Mesothelial cell of epicardium (in vitro differentiated cells): ENCODE measurements at regions not wholly inside any gene's neighbourhood (a gene's known extent, or its start where the extent isn't known, plus 50 kb on each side); places are given as distances from the start of the nearest gene placed in this dataset.

Experiments used
- DNase-seq, 2 experiments: peaks; one replicate each; pipeline ENCODE4 v3.0.0; 2021; ENCODE audit warnings: low spot score in 2 of 2; ENCODE audit not compliant: unreplicated experiment in 2 of 2
- H3K27ac Mint-ChIP-seq: 2 replicates; pipeline ENCODE4 v1.8.0; 2021; ENCODE audit warnings: mixed read lengths
- H3K27me3 Mint-ChIP-seq: 2 replicates; pipeline ENCODE4 v1.8.0; 2021; ENCODE audit warnings: low read depth, mixed read lengths
- H3K36me3 Mint-ChIP-seq: 2 replicates; pipeline ENCODE4 v1.8.0; 2021; ENCODE audit warnings: mixed read lengths
- H3K4me1 Mint-ChIP-seq: 2 replicates; pipeline ENCODE4 v1.8.0; 2021; ENCODE audit warnings: mixed read lengths
- H3K4me3 Mint-ChIP-seq: 2 replicates; pipeline ENCODE4 v1.8.0; 2021; ENCODE audit warnings: mild to moderate bottlenecking, moderate library complexity, mixed read lengths
- H3K9me3 Mint-ChIP-seq: 2 replicates; pipeline ENCODE4 v1.8.0; 2021; ENCODE audit warnings: mixed read lengths
- TF ChIP-seq, protein P1 (sequence below): fragments of 200-600 bp; sonication (generic); IDR thresholded peaks from one replicate; pipeline ENCODE4 v1.5.0; 2021; ENCODE audit warnings: antibody characterized with exemption; ENCODE audit not compliant: unreplicated experiment

DNA sequence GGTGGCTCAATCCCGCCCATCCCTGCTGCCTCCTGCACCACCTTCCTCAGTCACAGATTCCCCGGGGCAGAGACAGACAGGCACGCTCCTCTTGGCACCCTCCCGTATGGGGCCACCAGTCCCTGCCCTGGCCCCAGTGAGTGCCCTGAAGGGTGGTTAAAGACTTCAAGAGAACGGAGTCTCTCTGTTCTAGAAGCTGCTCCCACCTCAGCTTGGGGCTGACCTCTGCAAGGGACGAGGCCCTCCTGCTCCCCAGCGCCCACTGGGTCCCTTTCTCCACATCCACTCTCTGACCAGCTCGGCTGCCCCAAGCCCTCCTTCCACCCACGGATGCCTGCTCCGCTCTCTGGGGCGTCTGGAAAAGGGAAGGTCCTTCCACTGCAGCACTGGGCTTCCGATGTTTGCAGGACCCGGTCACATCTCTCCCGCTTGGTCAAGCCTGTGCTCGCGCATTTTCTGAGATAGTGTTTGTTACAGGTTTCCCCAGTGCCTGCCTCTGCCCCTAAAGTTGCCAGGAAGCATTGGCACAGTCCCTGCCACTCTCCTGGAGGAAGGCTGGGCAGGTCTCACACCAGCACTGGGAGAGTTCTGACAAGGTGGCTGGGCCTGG is 1487.9 kb downstream of the TBC1D22A start:
- no peak overlapping the region for H3K27ac Mint-ChIP-seq
- no peak for DNase-seq
- TF ChIP-seq, protein P1, sequence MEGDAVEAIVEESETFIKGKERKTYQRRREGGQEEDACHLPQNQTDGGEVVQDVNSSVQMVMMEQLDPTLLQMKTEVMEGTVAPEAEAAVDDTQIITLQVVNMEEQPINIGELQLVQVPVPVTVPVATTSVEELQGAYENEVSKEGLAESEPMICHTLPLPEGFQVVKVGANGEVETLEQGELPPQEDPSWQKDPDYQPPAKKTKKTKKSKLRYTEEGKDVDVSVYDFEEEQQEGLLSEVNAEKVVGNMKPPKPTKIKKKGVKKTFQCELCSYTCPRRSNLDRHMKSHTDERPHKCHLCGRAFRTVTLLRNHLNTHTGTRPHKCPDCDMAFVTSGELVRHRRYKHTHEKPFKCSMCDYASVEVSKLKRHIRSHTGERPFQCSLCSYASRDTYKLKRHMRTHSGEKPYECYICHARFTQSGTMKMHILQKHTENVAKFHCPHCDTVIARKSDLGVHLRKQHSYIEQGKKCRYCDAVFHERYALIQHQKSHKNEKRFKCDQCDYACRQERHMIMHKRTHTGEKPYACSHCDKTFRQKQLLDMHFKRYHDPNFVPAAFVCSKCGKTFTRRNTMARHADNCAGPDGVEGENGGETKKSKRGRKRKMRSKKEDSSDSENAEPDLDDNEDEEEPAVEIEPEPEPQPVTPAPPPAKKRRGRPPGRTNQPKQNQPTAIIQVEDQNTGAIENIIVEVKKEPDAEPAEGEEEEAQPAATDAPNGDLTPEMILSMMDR = no peak
- H3K9me3 Mint-ChIP-seq = no peaks in the 10 kb centered on the region
- H3K36me3 Mint-ChIP-seq = no peaks in the 10 kb centered on the region
- H3K27me3 Mint-ChIP-seq = peaks cover 66% of the 10 kb centered on the region
- no peak overlapping the region for H3K4me3 Mint-ChIP-seq
- no peaks in the 10 kb centered on the region for H3K4me1 Mint-ChIP-seq

DNA sequence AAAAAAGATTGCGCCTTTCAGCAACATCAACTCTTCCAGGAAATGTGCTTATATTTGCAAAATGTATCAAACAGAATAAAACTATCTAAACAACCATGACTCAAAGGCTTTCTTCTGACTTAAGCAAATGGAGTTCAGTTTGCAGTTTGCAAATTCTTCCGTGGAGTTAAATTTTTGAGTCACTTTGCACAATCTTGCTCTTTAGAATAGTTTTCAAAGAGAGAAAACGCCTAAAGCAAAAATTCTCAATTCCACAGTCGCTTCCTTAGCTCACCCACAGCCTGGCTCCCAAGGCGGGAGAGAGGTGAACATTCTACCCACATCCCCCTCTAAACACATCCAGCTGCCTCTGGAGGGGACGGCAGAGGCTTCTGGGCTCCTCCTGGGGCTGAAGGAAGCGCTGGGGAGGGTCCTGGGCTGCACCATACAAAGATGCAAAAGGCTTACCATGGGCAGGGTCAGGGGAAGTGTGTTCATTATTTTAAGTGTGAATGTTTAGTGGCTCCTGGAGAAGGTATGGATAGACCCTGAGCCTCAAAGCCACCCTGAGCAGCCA is 1487.3 kb downstream of the TBC1D22A start:
- no peak for DNase-seq
- no peaks in the 10 kb centered on the region for H3K4me1 Mint-ChIP-seq
- no peaks in the 10 kb centered on the region for H3K9me3 Mint-ChIP-seq
- H3K4me3 Mint-ChIP-seq = no peak overlapping the region
- H3K27ac Mint-ChIP-seq = no peak overlapping the region
- TF ChIP-seq, protein P1 = no peak
- no peaks in the 10 kb centered on the region for H3K36me3 Mint-ChIP-seq
- peaks cover 67% of the 10 kb centered on the region for H3K27me3 Mint-ChIP-seq

DNA sequence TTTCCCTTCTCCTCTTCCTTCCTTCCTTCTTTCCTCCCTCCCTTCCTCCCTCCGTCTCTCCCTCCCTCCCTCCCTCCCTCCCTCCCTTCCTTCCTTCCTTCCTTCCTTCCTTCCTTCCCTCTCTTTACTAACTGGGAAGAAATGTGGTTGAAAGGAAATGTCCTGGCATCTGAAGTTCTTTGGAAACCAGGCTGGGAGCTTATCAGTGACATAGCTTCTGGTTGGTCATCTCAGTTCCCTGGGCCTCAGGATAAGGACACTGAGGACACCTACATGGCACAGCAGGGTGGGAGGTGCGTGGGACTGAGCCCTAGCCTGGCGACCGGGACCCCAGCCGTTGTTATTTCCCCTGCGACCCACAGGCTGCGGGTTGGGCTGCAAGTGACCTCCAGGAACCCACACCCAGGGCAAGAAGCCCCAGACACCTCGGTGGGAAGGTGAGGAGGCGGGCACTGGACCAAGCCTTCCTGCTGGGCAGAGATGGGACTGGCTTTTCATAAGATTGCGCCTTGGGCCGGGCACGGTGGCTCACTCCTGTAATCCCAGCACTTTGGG is 1486.5 kb downstream of the TBC1D22A start:
- H3K4me1 Mint-ChIP-seq = no peaks in the 10 kb centered on the region
- no peak overlapping the region for H3K4me3 Mint-ChIP-seq
- no peak for DNase-seq
- H3K27ac Mint-ChIP-seq = no peak overlapping the region
- H3K27me3 Mint-ChIP-seq = peaks cover 59% of the 10 kb centered on the region
- TF ChIP-seq, protein P1 = no peak
- H3K9me3 Mint-ChIP-seq = no peaks in the 10 kb centered on the region
- H3K36me3 Mint-ChIP-seq = no peaks in the 10 kb centered on the region

DNA sequence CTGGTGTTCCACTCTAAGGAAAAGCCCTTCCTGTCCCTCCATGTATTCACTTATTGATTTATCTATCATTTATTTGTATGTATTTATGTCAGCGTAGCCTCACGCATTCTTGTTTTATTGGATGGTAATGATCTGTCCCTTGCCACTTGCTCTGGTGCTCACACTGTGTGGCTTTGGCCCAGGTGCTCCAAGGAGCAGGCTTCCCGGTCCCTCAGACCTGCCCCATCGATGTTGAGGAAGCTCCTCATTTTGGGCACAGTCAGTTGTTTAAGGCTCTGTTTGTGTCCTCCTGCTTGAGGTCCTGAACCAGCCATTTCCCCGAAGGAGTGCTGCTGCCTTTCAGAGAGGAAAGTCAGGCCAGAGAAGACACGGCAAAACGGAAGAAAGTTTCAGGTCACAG is 1485.4 kb downstream of the TBC1D22A start:
- Mint-ChIP-seq H3K9me3 (no peaks in the 10 kb centered on the region), H3K27ac (no peak overlapping the region), H3K4me3 (no peak overlapping the region), H3K4me1 (no peaks in the 10 kb centered on the region), H3K36me3 (no peaks in the 10 kb centered on the region), H3K27me3 (peaks cover 55% of the 10 kb centered on the region)
- no peak for DNase-seq
- TF ChIP-seq, protein P1 = no peak

DNA sequence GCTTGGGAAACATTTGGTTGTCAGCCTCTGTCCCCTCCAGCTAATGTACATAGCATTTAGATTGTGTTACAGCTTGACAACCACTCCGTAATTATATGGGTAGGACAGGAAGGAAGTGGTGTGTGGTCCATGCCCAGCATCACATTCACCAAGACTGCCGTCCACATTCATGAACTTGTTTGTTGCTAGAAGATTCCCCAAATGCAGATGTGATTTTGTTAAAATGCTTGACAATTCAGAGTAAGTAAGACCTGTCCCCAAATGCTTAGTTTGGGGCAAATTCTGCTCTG is 1482.7 kb downstream of the TBC1D22A start:
- TF ChIP-seq, protein P1 = no peak
- H3K27ac Mint-ChIP-seq = no peak overlapping the region
- H3K27me3 Mint-ChIP-seq = peaks cover 42% of the 10 kb centered on the region
- peaks cover 5% of the 10 kb centered on the region for H3K4me1 Mint-ChIP-seq
- no peaks in the 10 kb centered on the region for H3K36me3 Mint-ChIP-seq
- DNase-seq = no peak
- no peaks in the 10 kb centered on the region for H3K9me3 Mint-ChIP-seq
- H3K4me3 Mint-ChIP-seq = no peak overlapping the region
